Keratinocyte (primary cell): ENCODE measurements at regions not wholly inside any gene's neighbourhood (a gene's known extent, or its start where the extent isn't known, plus 50 kb on each side); places are given as distances from the start of the nearest gene placed in this dataset.

Experiments used
- EZH2 ChIP-seq: IDR thresholded peaks from one replicate; pipeline ENCODE4 v1.6.1; 2012; ENCODE audit warnings: inconsistent platforms, mild to moderate bottlenecking, low read length, moderate library complexity
- TF ChIP-seq, protein P1 (sequence below), 3 experiments: IDR thresholded peaks in 1 of 3; conservative IDR thresholded peaks in 1 of 3; optimal IDR thresholded peaks in 1 of 3; 2 replicates in 2 of 3; 3 replicates in 1 of 3; pipeline versions ENCODE3 to v1.5.1; 2011; ENCODE audit warnings: low read length in 3 of 3, mild to moderate bottlenecking in 3 of 3, moderate library complexity in 2 of 3, control low read depth in 1 of 3, inconsistent platforms in 1 of 3; ENCODE audit not compliant: insufficient read depth in 2 of 3; ENCODE audit errors: extremely low read depth in 1 of 3

DNA sequence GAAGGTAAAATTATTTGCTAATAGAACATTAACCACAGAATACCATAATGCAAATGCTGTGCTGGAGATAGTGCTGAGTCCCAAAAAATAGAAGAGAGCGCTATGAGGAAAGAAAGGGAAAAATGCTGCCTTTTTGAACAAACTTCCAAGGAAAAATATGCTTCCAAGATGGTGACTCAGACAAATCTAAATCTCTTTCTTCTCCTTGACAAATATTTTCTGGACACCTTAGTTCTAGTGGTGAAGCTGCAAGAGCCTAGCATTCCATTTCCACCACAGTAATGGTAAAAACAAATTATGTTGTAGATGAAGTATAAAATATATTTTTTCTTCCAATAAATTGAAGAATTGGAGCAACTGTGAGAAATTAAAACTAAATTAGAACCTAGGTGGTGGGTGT is 155.6 kb upstream of the TBX18 start:
- TF ChIP-seq, protein P1, sequence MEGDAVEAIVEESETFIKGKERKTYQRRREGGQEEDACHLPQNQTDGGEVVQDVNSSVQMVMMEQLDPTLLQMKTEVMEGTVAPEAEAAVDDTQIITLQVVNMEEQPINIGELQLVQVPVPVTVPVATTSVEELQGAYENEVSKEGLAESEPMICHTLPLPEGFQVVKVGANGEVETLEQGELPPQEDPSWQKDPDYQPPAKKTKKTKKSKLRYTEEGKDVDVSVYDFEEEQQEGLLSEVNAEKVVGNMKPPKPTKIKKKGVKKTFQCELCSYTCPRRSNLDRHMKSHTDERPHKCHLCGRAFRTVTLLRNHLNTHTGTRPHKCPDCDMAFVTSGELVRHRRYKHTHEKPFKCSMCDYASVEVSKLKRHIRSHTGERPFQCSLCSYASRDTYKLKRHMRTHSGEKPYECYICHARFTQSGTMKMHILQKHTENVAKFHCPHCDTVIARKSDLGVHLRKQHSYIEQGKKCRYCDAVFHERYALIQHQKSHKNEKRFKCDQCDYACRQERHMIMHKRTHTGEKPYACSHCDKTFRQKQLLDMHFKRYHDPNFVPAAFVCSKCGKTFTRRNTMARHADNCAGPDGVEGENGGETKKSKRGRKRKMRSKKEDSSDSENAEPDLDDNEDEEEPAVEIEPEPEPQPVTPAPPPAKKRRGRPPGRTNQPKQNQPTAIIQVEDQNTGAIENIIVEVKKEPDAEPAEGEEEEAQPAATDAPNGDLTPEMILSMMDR (optimal IDR thresholded peaks at IDR 0.05 in 1 of 3, IDR thresholded peaks at IDR 0.05 in 1 of 3, conservative IDR thresholded peaks at IDR 0.05 in 1 of 3; ENCODE audit: extremely low read depth in 1 of 3, insufficient read depth in 2 of 3, low read length in 3 of 3) = no peak
- TF ChIP-seq EZH2 = no peak
